ENCODE measurements at regions not wholly inside any gene's neighbourhood (a gene's known extent, or its start where the extent isn't known, plus 50 kb on each side); places are given as distances from the start of the nearest gene placed in this dataset.

DNA sequence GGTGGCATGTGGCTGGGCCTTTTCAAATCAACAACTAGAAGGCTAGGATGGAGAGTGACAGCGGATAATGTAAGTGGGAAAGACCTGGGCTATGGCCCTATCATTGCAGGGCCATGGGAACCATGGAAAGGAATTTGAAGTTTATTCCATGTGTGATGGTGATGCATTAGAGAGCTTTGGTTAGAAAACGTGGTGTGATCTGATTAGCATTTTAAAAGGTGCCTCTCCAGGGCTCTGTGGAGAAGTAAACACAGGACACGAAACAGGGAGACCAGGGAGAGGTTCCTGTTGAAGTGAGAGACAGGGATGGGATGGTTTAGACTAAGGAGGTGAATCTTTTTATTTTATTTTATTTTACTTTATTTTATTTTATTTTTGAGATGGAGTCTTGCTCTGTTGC lies 749.5 kb downstream of the GATA3 start:
- no peaks in the 10 kb centered on the region for H4K20me1 ChIP-seq (ENCODE audit: insufficient read depth)
- H3K79me2 ChIP-seq (ENCODE audit: low read depth), result no peaks in the 10 kb centered on the region
- no peak for DNase-seq
- no peaks in the 10 kb centered on the region for H3K9me2 ChIP-seq (ENCODE audit: insufficient read depth)
- H3K4me1 ChIP-seq (replicated peaks; ENCODE audit: insufficient read depth), result no peaks in the 10 kb centered on the region
- H3F3A ChIP-seq (ENCODE audit: insufficient read depth, low read depth), result no peaks in the 10 kb centered on the region
- TF ChIP-seq EZH2 (IDR thresholded peaks at IDR 0.05; ENCODE audit: low read depth) (no peak), CTCF (conservative IDR thresholded peaks at IDR 0.05) (no peak)
- ChIA-PET POLR2A (ENCODE audit: unreplicated experiment) (no interaction called here), CTCF (no interaction called here)
- H3K27me3 ChIP-seq (ENCODE audit: insufficient read depth, low read depth), result no peaks in the 10 kb centered on the region
- no peak overlapping the region for H2AFZ ChIP-seq
- H3K4me2 ChIP-seq, result no peak overlapping the region
- intact Hi-C loops (cut with micrococcal nuclease; ENCODE audit: unreplicated experiment), result no loop called here
- no TSS peak for BruUV-seq (replicated peaks)
- H3K9me3 ChIP-seq (ENCODE audit: insufficient read depth, low read depth), result no peaks in the 10 kb centered on the region
- no peak overlapping the region for H3K27ac ChIP-seq
- H3K36me3 ChIP-seq (ENCODE audit: low read depth), result no peaks in the 10 kb centered on the region
- no peak overlapping the region for H3K4me3 ChIP-seq

- Histone ChIP-seq H3F3A (ENCODE audit: insufficient read depth, low read depth) (no peaks in the 10 kb centered on the region), H4K20me1 (ENCODE audit: insufficient read depth) (no peaks in the 10 kb centered on the region), H3K9me3 (ENCODE audit: insufficient read depth, low read depth) (no peaks in the 10 kb centered on the region), H3K4me2 (no peak overlapping the region), H3K27ac (no peak overlapping the region), H3K36me3 (ENCODE audit: low read depth) (no peaks in the 10 kb centered on the region), H3K79me2 (ENCODE audit: low read depth) (no peaks in the 10 kb centered on the region), H2AFZ (no peak overlapping the region), H3K27me3 (ENCODE audit: insufficient read depth, low read depth) (no peaks in the 10 kb centered on the region), H3K4me1 (replicated peaks; ENCODE audit: insufficient read depth) (0 out of 2 replicates have a peak, but pooled peaks cover under 1% of the 10 kb centered on the region), H3K9me2 (ENCODE audit: insufficient read depth) (no peaks in the 10 kb centered on the region), H3K4me3 (no peak overlapping the region)
- intact Hi-C loops (cut with micrococcal nuclease; ENCODE audit: unreplicated experiment), result no loop called here
- DNase-seq, result no peak
- ChIA-PET POLR2A (ENCODE audit: unreplicated experiment) (no interaction called here), CTCF (no interaction called here)
- TF ChIP-seq CTCF (conservative IDR thresholded peaks at IDR 0.05), result no peak
- BruUV-seq (replicated peaks), result no TSS peak
These were observed 756.2 kb downstream of the GATA3 start for GRCh38 chr10:8810677-8811076.

DNA sequence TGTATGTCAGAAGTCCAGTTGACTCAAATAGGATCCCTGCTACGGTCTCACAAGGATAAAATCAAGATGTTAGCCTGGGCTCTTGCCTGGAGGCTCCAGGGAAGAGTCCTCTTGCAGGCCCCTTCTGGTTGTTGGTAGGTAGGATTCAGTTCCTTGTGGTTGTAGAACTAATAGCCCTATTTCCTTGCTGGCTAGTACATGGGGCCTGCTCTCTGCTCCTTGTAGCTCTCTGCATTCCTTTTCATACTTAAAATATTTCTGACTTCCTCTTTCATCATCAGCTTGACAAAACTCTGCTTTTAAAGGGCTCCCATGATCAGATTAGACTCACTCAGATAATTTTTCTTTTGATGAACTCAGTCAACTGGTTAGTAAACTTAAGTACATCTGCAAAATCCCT lies 756.7 kb downstream of the GATA3 start:
- Histone ChIP-seq H3K4me3 (no peak overlapping the region), H3K9me2 (ENCODE audit: insufficient read depth) (no peaks in the 10 kb centered on the region), H3K79me2 (ENCODE audit: low read depth) (no peaks in the 10 kb centered on the region), H3F3A (ENCODE audit: insufficient read depth, low read depth) (no peaks in the 10 kb centered on the region), H3K27ac (no peak overlapping the region), H3K27me3 (ENCODE audit: insufficient read depth, low read depth) (no peaks in the 10 kb centered on the region), H4K20me1 (ENCODE audit: insufficient read depth) (no peaks in the 10 kb centered on the region), H2AFZ (no peak overlapping the region), H3K9me3 (ENCODE audit: insufficient read depth, low read depth) (no peaks in the 10 kb centered on the region), H3K4me1 (replicated peaks; ENCODE audit: insufficient read depth) (peaks cover 6% of the 10 kb centered on the region; the same call in 1 of the 2 replicates), H3K4me2 (no peak overlapping the region), H3K36me3 (ENCODE audit: low read depth) (no peaks in the 10 kb centered on the region)
- DNase-seq, result no peak
- intact Hi-C loops (cut with micrococcal nuclease; ENCODE audit: unreplicated experiment), result no loop called here
- TF ChIP-seq EZH2 (IDR thresholded peaks at IDR 0.05; ENCODE audit: low read depth) (no peak), CTCF (conservative IDR thresholded peaks at IDR 0.05) (no peak)
- no TSS peak for BruUV-seq (replicated peaks)
- ChIA-PET CTCF (no interaction called here), POLR2A (ENCODE audit: unreplicated experiment) (no interaction called here)
